Mucosa of rectum (tissue), 2 donors: ENCODE measurements at regions not wholly inside any gene's neighbourhood (a gene's known extent, or its start where the extent isn't known, plus 50 kb on each side); places are given as distances from the start of the nearest gene placed in this dataset.

Source experiments
- H3K27ac ChIP-seq, 2 donors: one replicate each; pipeline ENCODE4 v1.7.0; 2013; ENCODE audit warnings: inconsistent platforms in 2 of 2, low read depth in 2 of 2, low read length in 2 of 2
- H3K27me3 ChIP-seq, 2 donors: one replicate each; pipeline ENCODE4 v1.7.0; 2013; ENCODE audit warnings: low read length in 2 of 2; ENCODE audit not compliant: control insufficient read depth in 2 of 2, insufficient read depth in 2 of 2
- H3K36me3 ChIP-seq, 2 donors: one replicate each; pipeline ENCODE4 v1.7.0; 2013; ENCODE audit warnings: low read length in 2 of 2; ENCODE audit not compliant: control insufficient read depth in 2 of 2, insufficient read depth in 2 of 2
- H3K4me1 ChIP-seq, 2 donors: one replicate each; pipeline ENCODE4 v1.7.0; 2013; ENCODE audit warnings: low read length in 2 of 2, mild to moderate bottlenecking in 1 of 2; ENCODE audit not compliant: control insufficient read depth in 2 of 2, insufficient read depth in 2 of 2
- H3K4me3 ChIP-seq, 2 donors: one replicate each; pipeline ENCODE4 v1.7.0; 2013; ENCODE audit warnings: low read length in 2 of 2
- H3K9ac ChIP-seq, 2 donors: one replicate each; pipeline ENCODE4 v1.7.0; 2013; ENCODE audit warnings: low read length in 2 of 2, low read depth in 1 of 2, mild to moderate bottlenecking in 1 of 2
- H3K9me3 ChIP-seq, 2 donors: one replicate each; pipeline ENCODE4 v1.7.0; 2013; ENCODE audit warnings: low read length in 2 of 2; ENCODE audit not compliant: control insufficient read depth in 2 of 2
- donor health status: healthy.
- donor health status: Normal muscosa, but diverticular disease.

GRCh38 chr22:19625331-19626041 lies 88.8 kb upstream of the SEPTIN5 start:
- no peak overlapping the region for H3K27ac ChIP-seq
- H3K9ac ChIP-seq, result no peak overlapping the region
- H3K36me3 ChIP-seq, result no peaks in the 10 kb centered on the region
- H3K4me3 ChIP-seq, result no peak overlapping the region
- H3K9me3 ChIP-seq, result no peaks in the 10 kb centered on the region
- H3K4me1 ChIP-seq, result no peaks in the 10 kb centered on the region
- H3K27me3 ChIP-seq, result peaks cover 0 to 5% of the 10 kb centered on the region in 2 donors

- H3K9me3 ChIP-seq, result no peaks in the 10 kb centered on the region
- no peaks in the 10 kb centered on the region for H3K36me3 ChIP-seq
- peaks cover 0 to 7% of the 10 kb centered on the region in 2 donors for H3K27me3 ChIP-seq
- H3K9ac ChIP-seq, result no peak overlapping the region
- H3K27ac ChIP-seq, result no peak overlapping the region
- H3K4me1 ChIP-seq, result no peaks in the 10 kb centered on the region
- H3K4me3 ChIP-seq, result no peak overlapping the region
Measured at GRCh38 chr22:19626042-19626587, 88.2 kb upstream of the SEPTIN5 start.

- H3K27me3 ChIP-seq, result peaks cover 0 to 7% of the 10 kb centered on the region in 2 donors
- no peaks in the 10 kb centered on the region for H3K36me3 ChIP-seq
- H3K9ac ChIP-seq, result no peak overlapping the region
- no peak overlapping the region for H3K27ac ChIP-seq
- no peak overlapping the region for H3K4me3 ChIP-seq
- H3K4me1 ChIP-seq, result no peaks in the 10 kb centered on the region
- H3K9me3 ChIP-seq, result no peaks in the 10 kb centered on the region
Measured at GRCh38 chr22:19626666-19627065, 87.6 kb upstream of the SEPTIN5 start.

DNA sequence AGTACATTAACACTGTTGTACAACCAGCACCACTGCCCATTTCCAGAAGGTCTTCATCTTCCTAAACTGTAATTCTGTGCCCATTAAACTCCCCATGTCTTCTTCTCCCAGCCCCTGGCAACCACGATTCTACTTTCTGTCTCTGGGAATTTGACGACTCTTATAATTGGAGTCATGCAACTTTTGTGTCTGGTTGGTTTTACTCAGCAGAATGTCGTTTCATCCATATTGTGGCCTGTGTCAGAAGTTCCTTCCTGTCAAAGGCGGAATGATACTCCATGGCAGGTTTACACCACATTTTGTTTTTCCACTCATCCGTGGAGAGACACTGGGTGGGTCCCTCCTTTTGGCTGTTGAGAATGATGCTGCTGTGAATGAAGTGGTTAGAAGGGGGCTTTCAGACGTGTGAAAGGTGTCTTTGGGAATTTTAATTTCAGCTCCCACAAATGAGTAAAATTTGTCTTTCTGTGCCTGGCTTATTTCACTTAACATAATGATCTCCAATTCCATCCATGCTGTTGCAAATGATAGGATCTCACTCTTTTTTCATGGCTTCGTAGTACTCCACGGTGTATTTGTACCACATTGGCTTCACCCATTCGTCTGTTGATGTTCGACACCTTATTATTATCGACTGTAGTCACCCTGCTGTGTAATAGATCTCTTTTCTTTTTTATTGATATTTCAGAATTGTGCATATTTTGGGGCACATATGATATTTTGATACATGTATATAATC lies 86.1 kb upstream of the SEPTIN5 start:
- peaks cover 2 to 7% of the 10 kb centered on the region in 2 donors for H3K27me3 ChIP-seq
- no peak overlapping the region for H3K4me3 ChIP-seq
- no peak overlapping the region for H3K9ac ChIP-seq
- H3K9me3 ChIP-seq, result no peaks in the 10 kb centered on the region
- H3K36me3 ChIP-seq, result no peaks in the 10 kb centered on the region
- H3K4me1 ChIP-seq, result no peaks in the 10 kb centered on the region
- no peak overlapping the region for H3K27ac ChIP-seq

GRCh38 chr22:19629331-19629719 lies 85.0 kb upstream of the SEPTIN5 start:
- no peak overlapping the region for H3K4me3 ChIP-seq
- no peaks in the 10 kb centered on the region for H3K4me1 ChIP-seq
- H3K27ac ChIP-seq, result no peak overlapping the region
- H3K36me3 ChIP-seq, result no peaks in the 10 kb centered on the region
- H3K27me3 ChIP-seq, result peaks cover 2 to 7% of the 10 kb centered on the region in 2 donors
- no peak overlapping the region for H3K9ac ChIP-seq
- no peaks in the 10 kb centered on the region for H3K9me3 ChIP-seq

GRCh38 chr22:19629720-19630419 lies 84.4 kb upstream of the SEPTIN5 start:
- Histone ChIP-seq H3K36me3 (no peaks in the 10 kb centered on the region), H3K4me3 (no peak overlapping the region), H3K27ac (no peak overlapping the region), H3K9me3 (no peaks in the 10 kb centered on the region), H3K4me1 (no peaks in the 10 kb centered on the region), H3K27me3 (peaks cover 2 to 7% of the 10 kb centered on the region in 2 donors), H3K9ac (no peak overlapping the region)

GRCh38 chr22:19630614-19631013 lies 83.7 kb upstream of the SEPTIN5 start:
- H3K9me3 ChIP-seq, result no peaks in the 10 kb centered on the region
- H3K9ac ChIP-seq, result no peak overlapping the region
- H3K27ac ChIP-seq, result no peak overlapping the region
- no peaks in the 10 kb centered on the region for H3K36me3 ChIP-seq
- H3K4me3 ChIP-seq, result no peak overlapping the region
- peaks cover 2 to 7% of the 10 kb centered on the region in 2 donors for H3K27me3 ChIP-seq
- H3K4me1 ChIP-seq, result no peaks in the 10 kb centered on the region

GRCh38 chr22:19631899-19632667 lies 82.2 kb upstream of the SEPTIN5 start:
- peaks cover 2 to 7% of the 10 kb centered on the region in 2 donors for H3K27me3 ChIP-seq
- H3K4me1 ChIP-seq, result no peaks in the 10 kb centered on the region
- no peak overlapping the region for H3K27ac ChIP-seq
- H3K9ac ChIP-seq, result no peak overlapping the region
- H3K9me3 ChIP-seq, result no peaks in the 10 kb centered on the region
- H3K4me3 ChIP-seq, result no peak overlapping the region
- H3K36me3 ChIP-seq, result no peaks in the 10 kb centered on the region

DNA sequence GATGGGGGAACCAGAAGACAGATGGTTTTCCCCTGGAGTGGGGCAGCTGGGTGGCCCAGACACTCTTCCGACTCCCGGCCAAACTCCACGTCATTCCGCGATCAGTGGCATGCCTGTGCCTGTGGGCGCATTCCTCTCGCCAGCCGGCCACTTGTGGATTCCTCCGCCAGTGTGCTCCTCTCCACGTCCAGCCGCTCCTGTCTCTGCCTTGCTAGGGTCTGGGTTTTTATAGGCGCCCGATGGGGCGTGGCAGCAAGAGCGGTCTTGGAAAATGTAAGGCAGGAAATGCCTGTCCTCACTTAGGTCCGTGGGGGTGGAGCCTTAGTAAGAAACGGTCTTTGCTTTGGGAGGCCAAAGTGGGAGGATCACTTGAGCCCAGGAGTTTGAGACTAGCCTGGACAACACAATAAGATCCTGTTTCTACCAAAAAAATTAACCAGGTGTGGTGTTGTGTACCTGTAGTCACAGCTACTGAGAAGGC lies 81.6 kb upstream of the SEPTIN5 start:
- H3K4me3 ChIP-seq, result no peak overlapping the region
- H3K4me1 ChIP-seq, result no peaks in the 10 kb centered on the region
- H3K9ac ChIP-seq, result no peak overlapping the region
- H3K9me3 ChIP-seq, result no peaks in the 10 kb centered on the region
- no peak overlapping the region for H3K27ac ChIP-seq
- peaks cover 2 to 7% of the 10 kb centered on the region in 2 donors for H3K27me3 ChIP-seq
- no peaks in the 10 kb centered on the region for H3K36me3 ChIP-seq
